IMR-90 (cell line): ENCODE measurements at regions not wholly inside any gene's neighbourhood (a gene's known extent, or its start where the extent isn't known, plus 50 kb on each side); places are given as distances from the start of the nearest gene placed in this dataset.

Experiments
- ATAC-seq: fragments of 200-7000 bp; cut with Tn5 transposase; 2 replicates; pipeline ENCODE4 v1.9.1; 2020; ENCODE audit warnings: low read depth, mild to moderate bottlenecking, moderate library complexity
- BruUV-seq: library from RNA; stranded (reverse); fragments of 400-500 nt; replicated peaks from 2 replicates; lab custom pipeline; 2021; lab: Mats Ljungman, UMichigan
- CTCF ChIA-PET: fragments of 300-600 bp; formaldehyde crosslinking; extraction: SDS; loops from one replicate; lab custom pipeline; 2021; ENCODE audit warnings: antibody characterized with exemption; lab: Yijun Ruan, JAX
- POLR2A ChIA-PET: fragments of 300-600 bp; sonication (Branson Sonifier 250); formaldehyde crosslinking; loops from one replicate; lab custom pipeline; 2022; ENCODE audit warnings: antibody characterized with exemption; ENCODE audit not compliant: unreplicated experiment; lab: Charles Lee
- DNase-seq: peaks from one replicate; pipeline ENCODE4 v3.0.0; 2013
- H2AFZ ChIP-seq: replicated peaks from 2 replicates; pipeline ENCODE3; 2013; ENCODE audit warnings: low read length, mild to moderate bottlenecking; ENCODE audit not compliant: poor library complexity
- H2AK5ac ChIP-seq: 2 replicates; pipeline ENCODE4 v1.6.1; 2013; ENCODE audit warnings: low read depth, low read length, inconsistent platforms
- H2AK9ac ChIP-seq: replicated peaks from 2 replicates; pipeline ENCODE3; 2013; ENCODE audit warnings: mild to moderate bottlenecking, low read depth, low read length, moderate library complexity; ENCODE audit not compliant: poor library complexity
- H2BK120ac ChIP-seq: 2 replicates; pipeline ENCODE4 v1.6.1; 2013; ENCODE audit warnings: low read depth, low read length, inconsistent platforms
- H2BK15ac ChIP-seq: 3 replicates; pipeline ENCODE4 v1.6.1; 2013; ENCODE audit warnings: low read depth, low read length, inconsistent platforms
- H2BK20ac ChIP-seq: 2 replicates; pipeline ENCODE4 v1.6.1; 2013; ENCODE audit warnings: low read depth, mild to moderate bottlenecking, inconsistent platforms, low read length, moderate library complexity
- H2BK5ac ChIP-seq: 2 replicates; pipeline ENCODE4 v1.6.1; 2013; ENCODE audit warnings: mild to moderate bottlenecking, low read depth, low read length, inconsistent platforms; ENCODE audit not compliant: poor library complexity, severe bottlenecking
- H3K14ac ChIP-seq: replicated peaks from 2 replicates; pipeline ENCODE4 v1.6.1; 2013; ENCODE audit warnings: low read depth, low read length, inconsistent platforms
- H3K18ac ChIP-seq: 2 replicates; pipeline ENCODE4 v1.6.1; 2013; ENCODE audit warnings: low read depth, low read length, control low read depth
- H3K23ac ChIP-seq: 2 replicates; pipeline ENCODE4 v1.6.1; 2013; ENCODE audit warnings: low read depth, low read length, inconsistent platforms
- H3K27ac ChIP-seq: 2 replicates; pipeline ENCODE4 v1.5.1; 2013; ENCODE audit warnings: mild to moderate bottlenecking, control low read depth, low read length; ENCODE audit not compliant: insufficient read depth
- H3K27me3 ChIP-seq: 2 replicates; pipeline ENCODE4 v1.6.1; 2013; ENCODE audit warnings: low read length; ENCODE audit not compliant: control insufficient read depth, insufficient read depth
- H3K36me3 ChIP-seq: 2 replicates; pipeline ENCODE4 v1.6.1; 2013; ENCODE audit warnings: low read length, mixed read lengths; ENCODE audit not compliant: control insufficient read depth, insufficient read depth
- H3K4ac ChIP-seq: 2 replicates; pipeline ENCODE4 v1.6.1; 2013; ENCODE audit warnings: low read depth, low read length, inconsistent platforms
- H3K4me1 ChIP-seq: 2 replicates; pipeline ENCODE4 v1.6.1; 2013; ENCODE audit warnings: low read length, mixed read lengths; ENCODE audit not compliant: control insufficient read depth, insufficient read depth
- H3K4me2 ChIP-seq: 2 replicates; pipeline ENCODE4 v1.6.1; 2013; ENCODE audit warnings: low read depth, mild to moderate bottlenecking, control low read depth, low read length, moderate library complexity
- H3K4me3 ChIP-seq: 2 replicates; pipeline ENCODE4 v1.5.1; 2013; ENCODE audit warnings: low read depth, mild to moderate bottlenecking, control low read depth, low read length, moderate library complexity; ENCODE audit not compliant: insufficient read depth
- H3K56ac ChIP-seq: 2 replicates; pipeline ENCODE4 v1.6.1; 2013; ENCODE audit warnings: low read length, inconsistent platforms; ENCODE audit not compliant: insufficient read depth; ENCODE audit errors: extremely low read depth
- H3K79me1 ChIP-seq, 2 experiments: 2 replicates each; pipeline ENCODE4 v1.6.1; 2013; ENCODE audit warnings: low read length in 2 of 2, inconsistent platforms in 1 of 2, low read depth in 1 of 2
- H3K9ac ChIP-seq: 2 replicates; pipeline ENCODE4 v1.6.1; 2013; ENCODE audit warnings: low read depth, low read length, control low read depth
- H3K9me1 ChIP-seq: 2 replicates; pipeline ENCODE4 v1.6.1; 2013; ENCODE audit warnings: low read length, inconsistent platforms; ENCODE audit not compliant: insufficient read depth
- H3K9me3 ChIP-seq: 2 replicates; pipeline ENCODE4 v1.6.1; 2013; ENCODE audit warnings: low read length; ENCODE audit not compliant: control insufficient read depth, insufficient read depth
- H4K20me1 ChIP-seq: 2 replicates; pipeline ENCODE4 v1.6.1; 2013; ENCODE audit warnings: low read length, inconsistent platforms; ENCODE audit not compliant: insufficient read depth
- H4K5ac ChIP-seq: 2 replicates; pipeline ENCODE4 v1.6.1; 2013; ENCODE audit warnings: mild to moderate bottlenecking, low read depth, low read length, control low read depth
- H4K8ac ChIP-seq, 2 experiments: 2 replicates each; pipeline ENCODE4 v1.6.1; 2013; ENCODE audit warnings: low read depth in 2 of 2, low read length in 2 of 2, control low read depth in 1 of 2, inconsistent platforms in 1 of 2
- H4K91ac ChIP-seq: 2 replicates; pipeline ENCODE4 v1.6.1; 2013; ENCODE audit warnings: low read depth, low read length, inconsistent platforms; ENCODE audit not compliant: insufficient read depth
- BHLHE40 ChIP-seq: fragments of 150-350 bp; IDR thresholded peaks from 2 replicates; pipeline ENCODE4 v1.6.1; 2016; ENCODE audit warnings: mild to moderate bottlenecking, low read depth, low read length
- CEBPB ChIP-seq: IDR thresholded peaks from 2 replicates; pipeline ENCODE4 v1.6.1; 2012; ENCODE audit warnings: low read depth, low read length, improper control_type of control experiment
- CHD1 ChIP-seq: IDR thresholded peaks from 2 replicates; pipeline ENCODE4 v1.6.1; 2012; ENCODE audit warnings: low read depth, low read length, improper control_type of control experiment
- CTCF ChIP-seq: conservative IDR thresholded peaks from 2 replicates; pipeline ENCODE4 v1.5.1; 2012; ENCODE audit warnings: mild to moderate bottlenecking, low read depth, low read length, improper control_type of control experiment
- ELK1 ChIP-seq: fragments of 150-350 bp; IDR thresholded peaks from 2 replicates; pipeline ENCODE4 v1.6.1; 2016; ENCODE audit warnings: low read depth, mild to moderate bottlenecking, low read length, moderate library complexity, borderline replicate concordance
- FOS ChIP-seq: fragments of 150-350 bp; IDR thresholded peaks from 2 replicates; pipeline ENCODE4 v1.6.1; 2016; ENCODE audit warnings: low read depth, low read length
- MAFK ChIP-seq: IDR thresholded peaks from 2 replicates; pipeline ENCODE4 v1.6.1; 2012; ENCODE audit warnings: low read depth, low read length, improper control_type of control experiment
- MAZ ChIP-seq: IDR thresholded peaks from 2 replicates; pipeline ENCODE4 v1.6.1; 2012; ENCODE audit warnings: low read depth, mild to moderate bottlenecking, low read length, improper control_type of control experiment, moderate library complexity, borderline replicate concordance
- MXI1 ChIP-seq: IDR thresholded peaks from 2 replicates; pipeline ENCODE4 v1.6.1; 2012; ENCODE audit warnings: low read depth, mild to moderate bottlenecking, low read length, moderate library complexity, borderline replicate concordance
- NFE2L2 ChIP-seq: fragments of 150-350 bp; IDR thresholded peaks from 2 replicates; pipeline ENCODE4 v1.6.1; 2016; ENCODE audit warnings: low read depth, mild to moderate bottlenecking, low read length
- POLR2A ChIP-seq: IDR thresholded peaks from 2 replicates; pipeline ENCODE4 v1.6.1; 2012; ENCODE audit warnings: mild to moderate bottlenecking, low read depth, low read length
- RAD21 ChIP-seq: IDR thresholded peaks from 2 replicates; pipeline ENCODE4 v1.6.1; 2012; ENCODE audit warnings: low read length, improper control_type of control experiment
- RCOR1 ChIP-seq: IDR thresholded peaks from 2 replicates; pipeline ENCODE4 v1.6.1; 2012; ENCODE audit warnings: mild to moderate bottlenecking, low read length, improper control_type of control experiment; ENCODE audit not compliant: insufficient replicate concordance
- RFX5 ChIP-seq: IDR thresholded peaks from 2 replicates; pipeline ENCODE4 v1.8.0; 2012; ENCODE audit warnings: low read depth, mild to moderate bottlenecking, low read length, moderate library complexity
- SMC3 ChIP-seq: fragments of 150-350 bp; IDR thresholded peaks from 2 replicates; pipeline ENCODE4 v1.6.1; 2016; ENCODE audit warnings: low read depth, mild to moderate bottlenecking, antibody characterized with exemption, low read length, moderate library complexity
- USF2 ChIP-seq: fragments of 150-350 bp; IDR thresholded peaks from 2 replicates; pipeline ENCODE4 v1.6.1; 2017; ENCODE audit warnings: mild to moderate bottlenecking, antibody characterized with exemption, low read length, low read depth
- WGBS, 2 experiments: methylation state at CpG; one replicate each; pipeline versions ENCODE4 v1.1.5 to v1.1.7; 2013; ENCODE audit warnings: missing lambda C conversion rate in 2 of 2; ENCODE audit not compliant: insufficient read length in 1 of 2; ENCODE audit errors: extremely low coverage in 2 of 2; 5-methylcytosine and 5-hydroxymethylcytosine counted together
- dilution Hi-C: fragments of 300-500 bp; cut with HindIII; formaldehyde crosslinking; loops from one replicate; pipeline ENCODE4 v1.14.3; 2018; ENCODE audit warnings: low sequenced_read_pairs; ENCODE audit not compliant: unreplicated experiment
- in situ Hi-C: fragments of 300-500 bp; cut with MboI; formaldehyde crosslinking; loops from 3 replicates; pipeline ENCODE4 v1.14.3; 2019; ENCODE audit warnings: low sequenced_read_pairs, inconsistent platforms, mixed read lengths
- intact Hi-C: fragments of 100-400 bp; cut with micrococcal nuclease; formaldehyde crosslinking; loops from 2 replicates; pipeline ENCODE4 v1.10.0; 2022

- Histone ChIP-seq H2BK5ac (no peak overlapping the region), H3K27ac (no peak overlapping the region), H3K4me1 (no peaks in the 10 kb centered on the region), H3K36me3 (no peaks in the 10 kb centered on the region), H2AK5ac (no peak overlapping the region), H2AK9ac (no peak overlapping the region), H4K91ac (no peak overlapping the region), H2BK120ac (no peak overlapping the region), H3K4ac (no peak overlapping the region), H3K79me1 (no peaks in the 10 kb centered on the region), H2BK20ac (no peak overlapping the region), H3K4me2 (no peak overlapping the region), H3K9me1 (no peaks in the 10 kb centered on the region), H3K14ac (no peak overlapping the region), H3K27me3 (no peaks in the 10 kb centered on the region), H4K5ac (no peak overlapping the region), H2AFZ (no peak overlapping the region), H2BK15ac (no peak overlapping the region), H4K8ac (no peak overlapping the region), H3K18ac (no peak overlapping the region), H3K9ac (no peak overlapping the region), H3K4me3 (no peak overlapping the region), H3K23ac (no peak overlapping the region), H3K9me3 (peaks cover 19% of the 10 kb centered on the region), H4K20me1 (no peaks in the 10 kb centered on the region), H3K56ac (no peak overlapping the region)
- no peak for DNase-seq
- no CpG with 5 or more reads among the region's 2 CpGs for WGBS, 2 experiments
- in situ Hi-C loops, result no loop called here
- TF ChIP-seq MAZ, result no peak
- TF ChIP-seq CTCF, result no peak
- TF ChIP-seq NFE2L2, result no peak
- no peak for TF ChIP-seq RAD21
- TF ChIP-seq RCOR1, result no peak
- TF ChIP-seq FOS, result no peak
- no peak for TF ChIP-seq USF2
- TF ChIP-seq RFX5, result no peak
- no peak for TF ChIP-seq CHD1
- TF ChIP-seq CEBPB, result no peak
- no peak for TF ChIP-seq MAFK
- TF ChIP-seq MXI1, result no peak
- no peak for TF ChIP-seq ELK1
- TF ChIP-seq POLR2A, result no peak
- no peak for TF ChIP-seq SMC3
- no peak for TF ChIP-seq BHLHE40
- intact Hi-C loops, result no loop called here
- CTCF ChIA-PET, result no interaction called here
- POLR2A ChIA-PET, result no interaction called here
- no peak for ATAC-seq
- dilution Hi-C loops, result no loop called here
- no TSS peak for BruUV-seq
Observed at GRCh38 chr12:103241184-103241583, 254.6 kb downstream of the C12orf42 start.
